IMR-90 (cell line): ENCODE measurements at regions not wholly inside any gene's neighbourhood (a gene's known extent, or its start where the extent isn't known, plus 50 kb on each side); places are given as distances from the start of the nearest gene placed in this dataset.

Experiments used
- ATAC-seq: fragments of 200-7000 bp; cut with Tn5 transposase; 2 replicates; pipeline ENCODE4 v1.9.1; 2020; ENCODE audit warnings: low read depth, mild to moderate bottlenecking, moderate library complexity
- BruUV-seq: library from RNA; stranded (reverse); fragments of 400-500 nt; replicated peaks from 2 replicates; lab custom pipeline; 2021; lab: Mats Ljungman, UMichigan
- CTCF ChIA-PET: fragments of 300-600 bp; formaldehyde crosslinking; extraction: SDS; loops from one replicate; lab custom pipeline; 2021; ENCODE audit warnings: antibody characterized with exemption; lab: Yijun Ruan, JAX
- POLR2A ChIA-PET: fragments of 300-600 bp; sonication (Branson Sonifier 250); formaldehyde crosslinking; loops from one replicate; lab custom pipeline; 2022; ENCODE audit warnings: antibody characterized with exemption; ENCODE audit not compliant: unreplicated experiment; lab: Charles Lee
- DNase-seq: peaks from one replicate; pipeline ENCODE4 v3.0.0; 2013
- H2AFZ ChIP-seq: replicated peaks from 2 replicates; pipeline ENCODE3; 2013; ENCODE audit warnings: low read length, mild to moderate bottlenecking; ENCODE audit not compliant: poor library complexity
- H2AK5ac ChIP-seq: 2 replicates; pipeline ENCODE4 v1.6.1; 2013; ENCODE audit warnings: low read depth, low read length, inconsistent platforms
- H2AK9ac ChIP-seq: replicated peaks from 2 replicates; pipeline ENCODE3; 2013; ENCODE audit warnings: mild to moderate bottlenecking, low read depth, low read length, moderate library complexity; ENCODE audit not compliant: poor library complexity
- H2BK120ac ChIP-seq: 2 replicates; pipeline ENCODE4 v1.6.1; 2013; ENCODE audit warnings: low read depth, low read length, inconsistent platforms
- H2BK15ac ChIP-seq: 3 replicates; pipeline ENCODE4 v1.6.1; 2013; ENCODE audit warnings: low read depth, low read length, inconsistent platforms
- H2BK20ac ChIP-seq: 2 replicates; pipeline ENCODE4 v1.6.1; 2013; ENCODE audit warnings: low read depth, mild to moderate bottlenecking, inconsistent platforms, low read length, moderate library complexity
- H2BK5ac ChIP-seq: 2 replicates; pipeline ENCODE4 v1.6.1; 2013; ENCODE audit warnings: mild to moderate bottlenecking, low read depth, low read length, inconsistent platforms; ENCODE audit not compliant: poor library complexity, severe bottlenecking
- H3K14ac ChIP-seq: replicated peaks from 2 replicates; pipeline ENCODE4 v1.6.1; 2013; ENCODE audit warnings: low read depth, low read length, inconsistent platforms
- H3K18ac ChIP-seq: 2 replicates; pipeline ENCODE4 v1.6.1; 2013; ENCODE audit warnings: low read depth, low read length, control low read depth
- H3K23ac ChIP-seq: 2 replicates; pipeline ENCODE4 v1.6.1; 2013; ENCODE audit warnings: low read depth, low read length, inconsistent platforms
- H3K27ac ChIP-seq: 2 replicates; pipeline ENCODE4 v1.5.1; 2013; ENCODE audit warnings: mild to moderate bottlenecking, control low read depth, low read length; ENCODE audit not compliant: insufficient read depth
- H3K27me3 ChIP-seq: 2 replicates; pipeline ENCODE4 v1.6.1; 2013; ENCODE audit warnings: low read length; ENCODE audit not compliant: control insufficient read depth, insufficient read depth
- H3K36me3 ChIP-seq: 2 replicates; pipeline ENCODE4 v1.6.1; 2013; ENCODE audit warnings: low read length, mixed read lengths; ENCODE audit not compliant: control insufficient read depth, insufficient read depth
- H3K4ac ChIP-seq: 2 replicates; pipeline ENCODE4 v1.6.1; 2013; ENCODE audit warnings: low read depth, low read length, inconsistent platforms
- H3K4me1 ChIP-seq: 2 replicates; pipeline ENCODE4 v1.6.1; 2013; ENCODE audit warnings: low read length, mixed read lengths; ENCODE audit not compliant: control insufficient read depth, insufficient read depth
- H3K4me2 ChIP-seq: 2 replicates; pipeline ENCODE4 v1.6.1; 2013; ENCODE audit warnings: low read depth, mild to moderate bottlenecking, control low read depth, low read length, moderate library complexity
- H3K4me3 ChIP-seq: 2 replicates; pipeline ENCODE4 v1.5.1; 2013; ENCODE audit warnings: low read depth, mild to moderate bottlenecking, control low read depth, low read length, moderate library complexity; ENCODE audit not compliant: insufficient read depth
- H3K56ac ChIP-seq: 2 replicates; pipeline ENCODE4 v1.6.1; 2013; ENCODE audit warnings: low read length, inconsistent platforms; ENCODE audit not compliant: insufficient read depth; ENCODE audit errors: extremely low read depth
- H3K79me1 ChIP-seq, 2 experiments: 2 replicates each; pipeline ENCODE4 v1.6.1; 2013; ENCODE audit warnings: low read length in 2 of 2, inconsistent platforms in 1 of 2, low read depth in 1 of 2
- H3K9ac ChIP-seq: 2 replicates; pipeline ENCODE4 v1.6.1; 2013; ENCODE audit warnings: low read depth, low read length, control low read depth
- H3K9me1 ChIP-seq: 2 replicates; pipeline ENCODE4 v1.6.1; 2013; ENCODE audit warnings: low read length, inconsistent platforms; ENCODE audit not compliant: insufficient read depth
- H3K9me3 ChIP-seq: 2 replicates; pipeline ENCODE4 v1.6.1; 2013; ENCODE audit warnings: low read length; ENCODE audit not compliant: control insufficient read depth, insufficient read depth
- H4K20me1 ChIP-seq: 2 replicates; pipeline ENCODE4 v1.6.1; 2013; ENCODE audit warnings: low read length, inconsistent platforms; ENCODE audit not compliant: insufficient read depth
- H4K5ac ChIP-seq: 2 replicates; pipeline ENCODE4 v1.6.1; 2013; ENCODE audit warnings: mild to moderate bottlenecking, low read depth, low read length, control low read depth
- H4K8ac ChIP-seq, 2 experiments: 2 replicates each; pipeline ENCODE4 v1.6.1; 2013; ENCODE audit warnings: low read depth in 2 of 2, low read length in 2 of 2, control low read depth in 1 of 2, inconsistent platforms in 1 of 2
- H4K91ac ChIP-seq: 2 replicates; pipeline ENCODE4 v1.6.1; 2013; ENCODE audit warnings: low read depth, low read length, inconsistent platforms; ENCODE audit not compliant: insufficient read depth
- MAZ ChIP-seq: IDR thresholded peaks from 2 replicates; pipeline ENCODE4 v1.6.1; 2012; ENCODE audit warnings: low read depth, mild to moderate bottlenecking, low read length, improper control_type of control experiment, moderate library complexity, borderline replicate concordance
- MXI1 ChIP-seq: IDR thresholded peaks from 2 replicates; pipeline ENCODE4 v1.6.1; 2012; ENCODE audit warnings: low read depth, mild to moderate bottlenecking, low read length, moderate library complexity, borderline replicate concordance
- RCOR1 ChIP-seq: IDR thresholded peaks from 2 replicates; pipeline ENCODE4 v1.6.1; 2012; ENCODE audit warnings: mild to moderate bottlenecking, low read length, improper control_type of control experiment; ENCODE audit not compliant: insufficient replicate concordance
- WGBS, 2 experiments: methylation state at CpG; one replicate each; pipeline versions ENCODE4 v1.1.5 to v1.1.7; 2013; ENCODE audit warnings: missing lambda C conversion rate in 2 of 2; ENCODE audit not compliant: insufficient read length in 1 of 2; ENCODE audit errors: extremely low coverage in 2 of 2; 5-methylcytosine and 5-hydroxymethylcytosine counted together
- dilution Hi-C: fragments of 300-500 bp; cut with HindIII; formaldehyde crosslinking; loops from one replicate; pipeline ENCODE4 v1.14.3; 2018; ENCODE audit warnings: low sequenced_read_pairs; ENCODE audit not compliant: unreplicated experiment
- in situ Hi-C: fragments of 300-500 bp; cut with MboI; formaldehyde crosslinking; loops from 3 replicates; pipeline ENCODE4 v1.14.3; 2019; ENCODE audit warnings: low sequenced_read_pairs, inconsistent platforms, mixed read lengths
- intact Hi-C: fragments of 100-400 bp; cut with micrococcal nuclease; formaldehyde crosslinking; loops from 2 replicates; pipeline ENCODE4 v1.10.0; 2022
- TF ChIP-seq, protein P1 (sequence below): fragments of 150-350 bp; IDR thresholded peaks from 2 replicates; pipeline ENCODE4 v1.6.1; 2017; ENCODE audit warnings: mild to moderate bottlenecking, antibody characterized with exemption, low read length, low read depth

DNA sequence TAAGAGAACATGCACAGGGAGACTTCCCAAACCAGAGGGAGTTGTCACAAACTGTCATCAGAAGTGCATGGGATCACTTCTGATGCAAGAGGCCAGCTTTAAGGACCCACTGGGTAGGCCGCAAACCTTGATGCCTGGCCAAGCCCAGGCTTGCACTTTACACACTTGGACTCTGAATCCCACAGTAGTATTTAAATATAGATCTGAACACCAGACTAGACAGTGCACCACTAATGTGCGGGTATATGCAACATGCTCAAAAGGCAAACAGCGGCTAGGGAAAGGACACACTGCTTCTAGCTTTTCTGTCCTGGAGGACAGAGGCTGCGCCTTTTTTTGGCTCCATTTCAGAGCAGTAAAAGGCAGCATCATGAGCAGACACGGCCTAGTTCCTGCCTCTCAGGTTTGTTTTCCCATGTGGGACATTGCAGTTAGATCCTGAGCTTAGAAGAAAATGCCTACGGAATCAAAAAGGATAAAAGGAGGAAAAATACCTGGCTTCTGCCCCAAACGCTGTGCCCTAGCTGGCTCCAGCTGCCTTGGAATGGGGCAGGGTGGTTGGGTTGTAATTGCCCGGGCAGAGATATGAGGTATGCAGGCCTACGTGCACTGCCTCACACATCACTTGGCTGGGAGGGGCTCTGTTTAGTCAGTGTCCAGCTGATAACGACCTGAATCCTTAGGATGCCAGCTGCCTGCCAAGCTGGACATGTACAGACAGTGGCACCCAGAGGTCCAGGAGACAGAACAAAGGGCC lies 84.5 kb upstream of the EGLN3 start (continued):
- TF ChIP-seq RCOR1, result no peak

DNA sequence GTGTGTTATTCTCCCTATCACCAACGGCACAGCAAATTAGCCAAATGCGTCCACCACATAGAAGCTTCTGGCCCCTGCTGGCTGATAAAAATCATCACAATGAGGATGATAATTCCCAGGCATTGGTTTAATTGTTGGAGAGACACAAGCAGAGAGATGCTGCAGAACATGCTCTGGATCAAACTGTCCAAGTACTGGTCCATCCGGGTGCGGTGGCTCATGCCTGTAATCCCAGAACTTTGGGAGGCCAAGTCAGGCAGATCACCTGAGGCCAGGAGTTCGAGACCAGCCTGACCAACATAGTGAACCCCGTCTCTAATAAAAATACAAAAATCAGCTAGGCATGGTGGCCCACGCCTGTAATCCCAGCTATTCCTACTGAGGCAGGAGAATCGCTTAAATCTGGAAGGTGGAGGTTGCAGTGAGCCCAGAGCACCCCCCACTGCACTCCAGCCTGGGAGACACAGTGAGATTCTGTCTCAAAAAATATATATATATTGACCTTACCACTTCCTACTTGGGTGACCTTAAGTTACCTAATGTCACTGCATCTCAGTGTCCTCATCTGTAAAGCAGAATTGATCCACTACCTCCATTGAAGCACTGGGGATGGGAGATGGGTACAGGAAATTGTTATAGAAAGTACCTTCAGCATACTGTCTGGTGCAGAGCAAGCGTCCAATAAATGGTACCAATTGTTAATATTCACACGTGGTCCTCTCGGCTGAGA lies 83.7 kb upstream of the EGLN3 start:
- Histone ChIP-seq H3K9ac (no peak overlapping the region), H3K4me3 (no peak overlapping the region), H3K56ac (no peak overlapping the region), H4K20me1 (no peaks in the 10 kb centered on the region), H2AFZ (no peak overlapping the region), H3K18ac (peak overlapping the region; percentile 37; the same call in 1 of the 2 replicates), H3K9me1 (no peaks in the 10 kb centered on the region), H4K91ac (no peak overlapping the region), H4K8ac (no peak overlapping the region), H3K4me1 (no peaks in the 10 kb centered on the region; the same call in none of the 2 replicates), H3K36me3 (no peaks in the 10 kb centered on the region), H2BK15ac (no peak overlapping the region), H2BK5ac (no peak overlapping the region), H3K79me1 (no peaks in the 10 kb centered on the region), H2BK20ac (no peak overlapping the region), H3K27ac (no peak overlapping the region), H2AK5ac (no peak overlapping the region), H3K4me2 (no peak overlapping the region), H2BK120ac (no peak overlapping the region), H3K23ac (no peak overlapping the region), H3K9me3 (no peaks in the 10 kb centered on the region), H3K14ac (no peak overlapping the region), H3K27me3 (peaks cover 6% of the 10 kb centered on the region; the same call in 1 of the 2 replicates), H3K4ac (no peak overlapping the region), H4K5ac (no peak overlapping the region), H2AK9ac (no peak overlapping the region)
- TF ChIP-seq MAZ (no peak), MXI1 (no peak)
- TF ChIP-seq, protein P1, sequence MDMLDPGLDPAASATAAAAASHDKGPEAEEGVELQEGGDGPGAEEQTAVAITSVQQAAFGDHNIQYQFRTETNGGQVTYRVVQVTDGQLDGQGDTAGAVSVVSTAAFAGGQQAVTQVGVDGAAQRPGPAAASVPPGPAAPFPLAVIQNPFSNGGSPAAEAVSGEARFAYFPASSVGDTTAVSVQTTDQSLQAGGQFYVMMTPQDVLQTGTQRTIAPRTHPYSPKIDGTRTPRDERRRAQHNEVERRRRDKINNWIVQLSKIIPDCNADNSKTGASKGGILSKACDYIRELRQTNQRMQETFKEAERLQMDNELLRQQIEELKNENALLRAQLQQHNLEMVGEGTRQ, result no peak
- 74% methylated on average over 3 of the region's 11 CpGs; no CpG with 5 or more reads in 1 of the 2 experiments for WGBS, 2 experiments
- dilution Hi-C loops, result no loop called here
- DNase-seq (no peak), ATAC-seq (no peak)
- ChIA-PET POLR2A (no interaction called here), CTCF (no interaction called here)
- intact Hi-C loops, result no loop called here
- in situ Hi-C loops, result no loop called here
- BruUV-seq, result no TSS peak
